GM19035 (cell line): ENCODE measurements at regions not wholly inside any gene's neighbourhood (a gene's known extent, or its start where the extent isn't known, plus 50 kb on each side); places are given as distances from the start of the nearest gene placed in this dataset.

Experiments used
- ATAC-seq: cut with Tn5 transposase; IDR thresholded peaks from one replicate; pipeline ENCODE4 v1.9.1; 2021; ENCODE audit not compliant: unreplicated experiment

- ATAC-seq = no peak
Measured at GRCh38 chr9:28293369-28294090, 720.2 kb upstream of the C9orf72 start.

GRCh38 chr9:28301281-28301680 is 728.0 kb upstream of the C9orf72 start:
- no peak for ATAC-seq

- ATAC-seq = no peak
Measured at GRCh38 chr9:28317745-28318144, 744.5 kb upstream of the C9orf72 start.

DNA sequence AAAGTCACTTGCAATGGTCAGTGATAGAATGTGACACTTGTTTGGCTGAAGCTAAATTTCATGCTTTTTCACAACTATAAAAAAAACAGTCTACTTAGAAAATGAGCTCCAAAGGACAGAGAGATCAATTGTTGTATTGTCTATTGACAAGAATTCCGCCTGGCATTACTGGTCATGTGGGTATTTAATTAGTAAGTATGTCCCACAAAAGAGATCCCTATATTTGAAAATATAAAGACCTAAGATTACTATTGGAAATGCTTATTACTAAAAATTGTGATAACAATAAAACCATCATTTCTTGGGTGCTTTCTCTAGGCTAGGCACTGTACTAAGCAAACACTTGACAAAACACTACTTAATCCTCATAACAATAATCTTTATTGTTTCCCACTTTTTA is 745.2 kb upstream of the C9orf72 start:
- no peak for ATAC-seq

GRCh38 chr9:28319981-28320380 is 746.7 kb upstream of the C9orf72 start:
- ATAC-seq = no peak

DNA sequence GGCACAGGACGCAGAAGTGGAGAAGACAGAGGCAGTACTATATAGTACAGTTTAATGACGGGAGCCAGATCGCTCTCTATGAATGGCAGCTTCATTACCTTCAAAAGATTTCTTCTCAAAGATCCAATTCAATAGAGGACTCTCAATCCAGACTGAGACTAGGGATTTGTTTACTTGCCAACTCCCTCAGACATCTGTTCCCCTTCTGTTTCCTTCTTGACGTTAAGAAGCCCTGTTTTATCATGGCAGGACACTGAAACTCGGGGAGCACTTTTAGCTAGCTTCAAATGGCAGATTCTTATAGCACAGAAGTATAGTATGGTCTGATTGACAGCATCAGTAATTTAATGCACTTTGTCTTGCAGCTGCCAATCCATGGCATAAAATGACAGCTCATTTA is 747.3 kb upstream of the C9orf72 start:
- no peak for ATAC-seq

DNA sequence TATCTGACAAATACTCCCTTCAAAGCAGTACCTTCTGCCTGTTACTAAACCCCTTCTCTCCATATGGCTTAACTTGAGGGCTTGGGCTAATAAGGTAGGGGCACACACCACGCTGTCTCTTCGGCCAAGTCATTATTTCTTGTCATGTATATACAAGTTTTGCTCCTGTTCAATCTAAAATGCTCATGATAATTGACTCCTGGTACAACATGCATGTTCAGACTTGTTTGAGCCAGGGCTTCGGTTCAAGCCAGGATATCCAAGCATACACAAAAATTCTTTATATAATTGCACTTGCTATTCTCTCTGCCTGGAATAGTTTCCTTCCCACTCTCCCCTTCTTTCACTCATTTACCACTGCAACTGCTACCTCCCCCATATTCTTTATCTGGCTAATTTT is 756.0 kb upstream of the C9orf72 start:
- ATAC-seq = no peak

DNA sequence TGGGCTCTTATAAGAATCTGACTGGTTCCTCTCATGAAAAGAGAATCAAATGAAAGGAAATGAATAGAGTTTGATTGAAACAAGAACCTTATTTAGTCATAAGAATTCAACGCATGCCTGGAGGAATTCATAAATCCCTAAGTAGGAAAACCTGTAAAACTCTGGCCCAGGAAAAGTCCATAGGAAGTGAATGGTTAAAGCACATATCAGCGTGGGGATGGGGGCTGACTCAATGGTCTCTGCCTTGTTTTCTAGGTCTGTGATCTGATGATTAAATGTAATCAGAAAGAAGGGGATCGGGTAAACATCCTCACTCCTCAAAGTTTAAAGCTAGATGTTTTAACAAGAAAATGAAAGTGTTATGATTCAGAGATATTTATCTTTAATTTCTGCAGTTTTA is 759.4 kb upstream of the C9orf72 start:
- no peak for ATAC-seq

- no peak for ATAC-seq
Measured at GRCh38 chr9:28341913-28342312, 768.6 kb upstream of the C9orf72 start.

DNA sequence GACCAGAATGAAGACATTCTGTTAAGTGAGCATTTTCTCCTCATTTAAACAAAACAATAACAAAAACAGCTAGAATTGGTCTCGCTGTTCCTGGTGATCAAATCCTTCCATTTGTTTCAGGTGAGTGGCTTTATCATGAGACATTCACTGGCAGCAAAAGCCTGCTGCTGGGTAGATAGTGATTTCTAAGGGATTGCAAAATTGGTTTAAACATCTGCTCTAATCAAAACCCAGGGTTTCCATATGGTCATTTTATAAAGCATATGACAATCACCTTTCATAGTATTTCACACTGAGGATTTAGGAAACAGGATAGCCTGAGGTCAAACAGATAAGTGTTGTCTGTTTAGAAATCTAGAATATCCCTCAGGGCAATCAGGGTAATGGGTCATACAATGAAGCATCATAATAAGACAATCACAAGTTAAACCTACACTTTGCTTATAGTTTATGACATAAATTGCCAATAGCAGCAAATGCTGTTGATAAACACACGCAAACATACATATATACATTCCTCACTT is 769.6 kb upstream of the C9orf72 start:
- ATAC-seq = no peak

GRCh38 chr9:28363151-28363562 is 789.9 kb upstream of the C9orf72 start:
- ATAC-seq = no peak

DNA sequence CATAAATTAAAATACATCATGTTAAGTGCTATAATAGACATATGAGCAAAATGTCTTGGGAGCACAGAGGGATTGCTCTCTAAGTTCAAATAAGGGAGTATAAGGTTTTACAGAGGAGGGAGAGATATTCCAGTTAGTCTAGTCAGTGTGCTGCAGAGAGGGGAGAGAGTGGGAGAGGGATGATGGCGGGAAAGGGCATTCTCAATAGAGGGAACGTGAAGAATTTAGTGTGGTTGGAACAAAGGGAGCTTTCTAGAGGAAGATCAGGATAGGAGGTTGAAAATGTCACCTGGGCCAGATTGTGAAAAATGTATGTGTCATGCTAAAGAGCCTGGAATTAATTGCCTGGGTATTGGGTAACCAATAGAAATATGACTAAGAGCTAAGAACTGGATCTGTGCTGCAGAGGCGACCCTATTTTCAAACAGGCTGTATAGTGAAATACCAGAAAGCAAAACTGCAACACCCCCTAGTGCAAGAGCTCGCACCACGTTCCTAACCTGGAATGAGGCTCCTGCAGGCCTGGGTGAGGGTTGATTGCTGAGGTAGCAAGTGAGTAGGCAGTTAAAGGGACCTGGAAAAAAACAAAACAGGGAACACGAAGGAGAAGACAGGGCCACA is 791.8 kb upstream of the C9orf72 start:
- ATAC-seq = no peak

DNA sequence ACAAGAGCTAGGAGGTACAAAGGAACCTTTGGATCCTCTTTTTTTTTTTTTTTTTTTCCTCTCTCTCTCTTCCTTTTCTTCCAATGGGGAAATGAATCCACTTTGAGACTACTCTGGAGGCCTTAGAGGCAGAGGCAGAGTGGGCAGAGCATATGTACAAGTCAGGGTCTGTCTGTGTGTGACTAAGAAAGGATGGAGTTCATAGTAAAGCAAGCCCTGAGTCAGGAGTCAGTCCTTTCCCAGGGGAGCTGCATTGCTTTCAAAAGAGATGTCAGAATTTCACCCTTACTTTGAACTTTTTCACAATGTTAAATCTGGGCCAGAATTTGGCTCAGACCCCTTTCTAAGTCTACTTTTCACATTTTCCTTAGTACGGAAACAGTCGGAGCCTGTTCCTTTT is 792.4 kb upstream of the C9orf72 start:
- ATAC-seq = no peak

- ATAC-seq = no peak
Measured at GRCh38 chr9:28378231-28378630, 805.0 kb upstream of the C9orf72 start.

DNA sequence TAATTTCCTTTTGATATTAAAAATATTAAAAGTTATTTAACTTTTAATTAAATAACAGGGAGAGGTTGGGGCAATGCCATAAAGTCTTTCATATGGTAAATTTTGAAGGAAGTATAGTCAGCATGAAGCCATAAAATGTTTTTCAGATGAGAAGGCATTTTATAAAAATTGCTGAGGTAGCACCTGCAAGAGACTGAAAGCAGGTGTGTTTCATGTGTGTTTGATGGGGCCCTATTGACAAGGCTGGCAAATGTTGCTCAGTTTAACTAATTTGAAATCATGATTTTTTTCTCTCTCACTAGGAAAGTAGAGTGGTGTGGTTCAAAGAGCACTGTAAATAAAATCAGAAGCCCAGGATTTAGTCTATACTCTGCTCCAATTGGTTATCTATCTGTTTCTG is 805.8 kb upstream of the C9orf72 start:
- ATAC-seq = no peak

DNA sequence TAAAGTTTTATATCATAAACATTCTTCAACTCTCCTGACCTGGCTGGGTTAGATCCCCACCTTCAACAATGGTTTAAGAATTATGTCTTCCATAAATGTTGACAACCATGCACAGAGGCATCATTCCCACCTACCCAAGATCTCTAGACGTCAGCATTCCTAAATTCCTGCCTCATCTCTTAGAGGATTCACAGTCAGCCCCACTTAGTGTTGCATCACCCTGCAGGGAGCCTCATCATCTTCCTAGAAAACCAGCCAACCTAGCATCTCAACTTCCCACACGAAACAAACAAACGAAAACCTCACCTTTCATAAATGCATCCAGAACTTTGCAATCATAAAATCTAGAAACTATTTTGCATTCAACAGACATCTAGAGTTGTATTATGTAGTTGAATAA is 816.1 kb upstream of the C9orf72 start:
- no peak for ATAC-seq

DNA sequence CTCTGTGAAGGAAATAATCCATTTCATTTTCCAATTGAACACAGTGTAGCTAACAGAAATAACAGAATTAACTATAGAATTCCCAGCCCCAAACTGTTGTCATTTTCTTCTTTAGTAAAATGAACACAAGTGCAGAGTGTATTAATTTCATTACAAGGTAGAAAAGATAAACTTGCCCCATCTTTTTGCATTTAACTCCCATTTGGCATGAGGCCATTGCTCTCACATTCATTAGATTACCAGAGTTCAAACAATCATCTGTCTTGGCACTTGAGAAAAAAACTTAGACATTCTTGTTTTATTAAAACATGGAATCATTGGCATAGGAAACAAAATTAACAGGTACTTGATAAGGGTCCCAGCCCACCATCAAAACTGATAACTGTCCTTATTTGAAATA is 821.5 kb upstream of the C9orf72 start:
- ATAC-seq = no peak

GRCh38 chr9:28396058-28396457 is 822.8 kb upstream of the C9orf72 start:
- ATAC-seq = no peak

- no peak for ATAC-seq
Measured at GRCh38 chr9:28407351-28407750, 834.1 kb upstream of the C9orf72 start.

GRCh38 chr9:28409919-28410318 is 836.6 kb upstream of the C9orf72 start:
- ATAC-seq = no peak

- ATAC-seq = no peak
Measured at GRCh38 chr9:28410411-28410810, 837.1 kb upstream of the C9orf72 start.

- ATAC-seq = no peak
Measured at GRCh38 chr9:28413471-28413870, 840.2 kb upstream of the C9orf72 start.

- no peak for ATAC-seq
Measured at GRCh38 chr9:28423255-28423654, 850.0 kb upstream of the C9orf72 start.
